B cell (primary cell): ENCODE measurements at regions not wholly inside any gene's neighbourhood (a gene's known extent, or its start where the extent isn't known, plus 50 kb on each side); places are given as distances from the start of the nearest gene placed in this dataset.

ENCODE experiments used
- ATAC-seq: fragments of 200-7000 bp; cut with Tn5 transposase; one replicate; pipeline ENCODE4 v1.10.0; 2021; ENCODE audit warnings: low read depth, mild to moderate bottlenecking, moderate number of reproducible peaks, moderate library complexity
- CTCF ChIA-PET: fragments of 350-600 bp; sonication (Branson Sonifier 250); formaldehyde crosslinking; loops from one replicate; lab custom pipeline; 2021; ENCODE audit warnings: antibody characterized with exemption, inconsistent platforms; lab: Charles Lee
- POLR2A ChIA-PET: fragments of 350-600 bp; sonication (Branson Sonifier 250); formaldehyde crosslinking; loops from one replicate; lab custom pipeline; 2021; ENCODE audit warnings: antibody characterized with exemption; lab: Charles Lee
- DNase-seq: peaks from one replicate; pipeline ENCODE4 v3.0.0; 2013
- H2AFZ ChIP-seq: 2 replicates; pipeline ENCODE4 v1.6.1; 2012; ENCODE audit warnings: mild to moderate bottlenecking, low read depth, low read length; ENCODE audit not compliant: insufficient read depth, poor library complexity, severe bottlenecking
- H3K27ac ChIP-seq, 2 donors: 1 replicate in 1 of 2; 2 replicates in 1 of 2; pipeline ENCODE4 v1.5.1; 2012 to 2013; ENCODE audit warnings: low read length in 2 of 2, mild to moderate bottlenecking in 2 of 2, moderate library complexity in 1 of 2
- H3K27me3 ChIP-seq, 4 experiments: fragments of 200-600 bp in 1 of 4; sonication (generic) in 1 of 4; replicated peaks in 1 of 4; 1 replicate in 2 of 4; 2 replicates in 2 of 4; pipeline versions ENCODE4 v1.6.1 to v1.7.0; 2013 to 2016; ENCODE audit warnings: low read length in 3 of 4, mild to moderate bottlenecking in 2 of 4, mixed read lengths in 1 of 4, moderate library complexity in 1 of 4; ENCODE audit not compliant: insufficient read depth in 4 of 4, control insufficient read depth in 3 of 4; ENCODE audit errors: control extremely low read depth in 1 of 4
- H3K36me3 ChIP-seq, 2 experiments: replicated peaks in 1 of 2; 1 replicate in 1 of 2; 2 replicates in 1 of 2; pipeline versions ENCODE4 v1.6.1 to v1.7.1; 2013; ENCODE audit warnings: low read length in 1 of 2; ENCODE audit not compliant: insufficient read depth in 2 of 2, control insufficient read depth in 1 of 2; ENCODE audit errors: control extremely low read depth in 1 of 2, extremely low read depth in 1 of 2
- H3K4me1 ChIP-seq, 2 donors: fragments of 200-600 bp in 1 of 2; sonication (generic) in 1 of 2; 1 replicate in 1 of 2; 2 replicates in 1 of 2; pipeline versions ENCODE4 v1.5.1 to v1.6.1; 2013 to 2017; ENCODE audit warnings: low read length in 2 of 2; ENCODE audit not compliant: control insufficient read depth in 2 of 2, insufficient read depth in 2 of 2
- H3K4me2 ChIP-seq: replicated peaks from 2 replicates; pipeline ENCODE3; 2012; ENCODE audit warnings: mild to moderate bottlenecking, low read depth, low read length; ENCODE audit not compliant: poor library complexity, severe bottlenecking
- H3K4me3 ChIP-seq, 5 experiments: fragments of 200-600 bp in 1 of 5; sonication (generic) in 1 of 5; 1 replicate in 3 of 5; 2 replicates in 2 of 5; pipeline versions ENCODE4 v1.5.1 to v1.7.0; 2011 to 2016; ENCODE audit warnings: low read length in 4 of 5, mild to moderate bottlenecking in 4 of 5, low read depth in 2 of 5, control low read depth in 1 of 5, moderate library complexity in 1 of 5; ENCODE audit not compliant: insufficient read depth in 1 of 5; ENCODE audit errors: control extremely low read depth in 1 of 5, extremely low read depth in 1 of 5
- H3K79me2 ChIP-seq: fragments of 200-600 bp; sonication (generic); one replicate; pipeline ENCODE4 v1.6.0; 2016; ENCODE audit warnings: low read length; ENCODE audit not compliant: control insufficient read depth, insufficient read depth
- H3K9ac ChIP-seq: fragments of 200-600 bp; sonication (generic); 2 replicates; pipeline ENCODE4 v1.6.1; 2017; ENCODE audit warnings: mild to moderate bottlenecking, low read length, moderate library complexity
- H3K9me3 ChIP-seq, 3 donors: one replicate each; pipeline versions ENCODE4 v1.6.1 to v1.7.1; 2013; ENCODE audit warnings: low read length in 2 of 3; ENCODE audit not compliant: control insufficient read depth in 2 of 3, insufficient read depth in 1 of 3; ENCODE audit errors: control extremely low read depth in 1 of 3
- H4K20me1 ChIP-seq: 2 replicates; pipeline ENCODE4 v1.6.0; 2012; ENCODE audit warnings: mild to moderate bottlenecking, low read length; ENCODE audit not compliant: insufficient read depth, control insufficient read depth, poor library complexity, severe bottlenecking
- H3K27ac Mint-ChIP-seq: one replicate; pipeline ENCODE4 v1.8.0; 2021; ENCODE audit warnings: mixed read lengths
- H3K27me3 Mint-ChIP-seq: one replicate; pipeline ENCODE4 v1.8.0; 2021; ENCODE audit warnings: mixed read lengths
- H3K4me1 Mint-ChIP-seq: one replicate; pipeline ENCODE4 v1.8.0; 2021; ENCODE audit warnings: mixed read lengths
- H3K4me3 Mint-ChIP-seq: one replicate; pipeline ENCODE4 v1.8.0; 2021; ENCODE audit warnings: mixed read lengths
- H3K9me3 Mint-ChIP-seq: one replicate; pipeline ENCODE4 v1.8.0; 2022; ENCODE audit warnings: mixed read lengths; ENCODE audit not compliant: insufficient read depth
- EZH2 ChIP-seq: IDR thresholded peaks from 2 replicates; pipeline ENCODE4 v1.6.1; 2012; ENCODE audit warnings: borderline replicate concordance, low read depth, mild to moderate bottlenecking, moderate library complexity, low read length; ENCODE audit not compliant: insufficient read depth, poor library complexity, severe bottlenecking
- WGBS: methylation state at CpG from one replicate; pipeline ENCODE4 v1.1.5; 2013; ENCODE audit warnings: missing lambda C conversion rate; ENCODE audit not compliant: insufficient coverage; 5-methylcytosine and 5-hydroxymethylcytosine counted together
- intact Hi-C: fragments of 100-400 bp; cut with micrococcal nuclease; formaldehyde crosslinking; loops from one replicate; pipeline ENCODE4 v1.10.0; 2022
- TF ChIP-seq, protein P1 (sequence below): fragments of 200-600 bp; IDR thresholded peaks from one replicate; pipeline ENCODE4 v1.8.0; 2022; ENCODE audit warnings: antibody characterized with exemption, mild to moderate bottlenecking

DNA sequence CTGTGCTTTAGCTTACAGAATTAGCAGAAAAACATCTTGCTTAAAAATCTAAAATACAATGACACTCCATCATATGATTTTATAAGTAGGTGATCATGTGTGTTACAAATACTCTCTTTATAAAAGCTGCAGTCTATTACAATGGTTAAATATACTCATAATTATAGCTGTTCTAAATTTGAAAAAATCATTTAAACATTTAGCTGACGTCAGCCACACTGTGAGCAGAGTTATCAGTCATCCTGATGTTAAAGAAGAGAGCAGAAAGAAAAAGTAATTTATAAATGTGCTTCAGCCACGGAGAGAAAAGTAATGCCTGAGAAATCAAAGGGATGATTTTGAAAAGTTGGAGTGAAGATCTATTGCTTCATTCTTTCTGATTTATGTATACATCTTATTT lies 1325.9 kb upstream of the B3GALT2 start:
- Histone ChIP-seq H3K9ac (no peak overlapping the region), H3K4me2 (no peak overlapping the region), H4K20me1 (no peaks in the 10 kb centered on the region), H2AFZ (no peak overlapping the region), H3K27me3 (no peaks in the 10 kb centered on the region), H3K4me1 (peaks cover under 1 to 3% of the 10 kb centered on the region in 2 donors), H3K27ac (no peak overlapping the region), H3K36me3 (no peaks in the 10 kb centered on the region), H3K79me2 (no peaks in the 10 kb centered on the region), H3K9me3 (peaks cover 1 to 11% (median 9%) of the 10 kb centered on the region in 3 donors), H3K4me3 (no peak overlapping the region)
- no peak for DNase-seq
- Mint-ChIP-seq H3K27ac (no peak overlapping the region), H3K4me3 (no peak overlapping the region), H3K27me3 (no peaks in the 10 kb centered on the region), H3K4me1 (peaks cover 1% of the 10 kb centered on the region), H3K9me3 (peaks cover 17% of the 10 kb centered on the region)
- ATAC-seq, result no peak
- intact Hi-C loops, result no loop called here
- TF ChIP-seq, protein P1, sequence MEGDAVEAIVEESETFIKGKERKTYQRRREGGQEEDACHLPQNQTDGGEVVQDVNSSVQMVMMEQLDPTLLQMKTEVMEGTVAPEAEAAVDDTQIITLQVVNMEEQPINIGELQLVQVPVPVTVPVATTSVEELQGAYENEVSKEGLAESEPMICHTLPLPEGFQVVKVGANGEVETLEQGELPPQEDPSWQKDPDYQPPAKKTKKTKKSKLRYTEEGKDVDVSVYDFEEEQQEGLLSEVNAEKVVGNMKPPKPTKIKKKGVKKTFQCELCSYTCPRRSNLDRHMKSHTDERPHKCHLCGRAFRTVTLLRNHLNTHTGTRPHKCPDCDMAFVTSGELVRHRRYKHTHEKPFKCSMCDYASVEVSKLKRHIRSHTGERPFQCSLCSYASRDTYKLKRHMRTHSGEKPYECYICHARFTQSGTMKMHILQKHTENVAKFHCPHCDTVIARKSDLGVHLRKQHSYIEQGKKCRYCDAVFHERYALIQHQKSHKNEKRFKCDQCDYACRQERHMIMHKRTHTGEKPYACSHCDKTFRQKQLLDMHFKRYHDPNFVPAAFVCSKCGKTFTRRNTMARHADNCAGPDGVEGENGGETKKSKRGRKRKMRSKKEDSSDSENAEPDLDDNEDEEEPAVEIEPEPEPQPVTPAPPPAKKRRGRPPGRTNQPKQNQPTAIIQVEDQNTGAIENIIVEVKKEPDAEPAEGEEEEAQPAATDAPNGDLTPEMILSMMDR, result no peak
- TF ChIP-seq EZH2, result no peak
- POLR2A ChIA-PET, result no interaction called here
- CTCF ChIA-PET, result no interaction called here
- no CpG with 5 or more reads among the region's 2 CpGs for WGBS

DNA sequence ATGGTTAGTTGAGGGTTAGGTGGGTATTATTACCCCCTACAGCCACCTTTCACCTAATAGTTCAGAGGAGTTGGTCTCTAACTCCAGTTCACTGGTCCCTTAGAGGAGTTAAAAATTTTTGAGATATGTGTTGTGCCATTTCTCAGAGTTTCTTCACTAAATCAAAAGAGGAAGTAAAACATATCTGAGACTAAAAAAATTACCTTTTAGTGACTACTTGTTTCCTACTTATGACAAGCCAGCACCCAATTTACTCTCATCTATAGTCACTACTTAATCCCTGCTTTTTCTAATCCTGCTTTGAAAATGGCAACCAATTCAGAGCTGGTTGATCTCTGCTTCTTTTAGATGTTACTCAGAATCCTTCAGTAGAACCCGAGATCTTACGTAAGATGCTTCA lies 1316.8 kb upstream of the B3GALT2 start:
- CTCF ChIA-PET, result no interaction called here
- DNase-seq, result no peak
- Histone ChIP-seq H4K20me1 (no peaks in the 10 kb centered on the region), H2AFZ (no peak overlapping the region), H3K9ac (no peak overlapping the region), H3K79me2 (no peaks in the 10 kb centered on the region), H3K4me2 (no peak overlapping the region), H3K4me1 (no peaks in the 10 kb centered on the region), H3K27ac (no peak overlapping the region), H3K4me3 (no peak overlapping the region), H3K9me3 (no peaks in the 10 kb centered on the region), H3K27me3 (no peaks in the 10 kb centered on the region), H3K36me3 (no peaks in the 10 kb centered on the region)
- WGBS, result no CpG with 5 or more reads among the region's 2 CpGs
- intact Hi-C loops, result no loop called here
- Mint-ChIP-seq H3K27me3 (no peaks in the 10 kb centered on the region), H3K4me1 (peaks cover 7% of the 10 kb centered on the region), H3K9me3 (no peaks in the 10 kb centered on the region), H3K4me3 (peak overlapping the region; percentile 42), H3K27ac (no peak overlapping the region)
- POLR2A ChIA-PET, result no interaction called here
- TF ChIP-seq EZH2, result no peak
- TF ChIP-seq, protein P1, result no peak
- ATAC-seq, result no peak
